A673 (cell line): ENCODE measurements at regions not wholly inside any gene's neighbourhood (a gene's known extent, or its start where the extent isn't known, plus 50 kb on each side); places are given as distances from the start of the nearest gene placed in this dataset.
"Not testable (repeated sequence)": the region's sequence is repeated elsewhere in the genome, so short reads cannot be mapped to it uniquely, and the experiment has no call there.

Experiments
- BruUV-seq: library from RNA; stranded (reverse); fragments of 400-500 nt; replicated peaks from 2 replicates; lab custom pipeline; 2021; lab: Mats Ljungman, UMichigan
- CTCF ChIA-PET: fragments of 300-600 bp; sonication (Branson Sonifier 250); formaldehyde crosslinking; loops from one replicate; lab custom pipeline; 2022; ENCODE audit warnings: antibody characterized with exemption; lab: Charles Lee
- POLR2A ChIA-PET: fragments of 300-600 bp; sonication (Branson Sonifier 250); formaldehyde crosslinking; loops from one replicate; lab custom pipeline; 2022; ENCODE audit warnings: antibody characterized with exemption; ENCODE audit not compliant: low non-redundant PET; lab: Charles Lee
- DNase-seq: peaks from one replicate; pipeline ENCODE4 v3.0.0-alpha.2; 2015; ENCODE audit warnings: low spot score
- H3K27ac ChIP-seq: fragments of 200-600 bp; sonication (generic); 2 replicates; pipeline ENCODE4 v1.5.1; 2016; ENCODE audit warnings: mixed run types, low read depth, mild to moderate bottlenecking, mixed read lengths, antibody characterized with exemption, low read length; ENCODE audit not compliant: poor library complexity, severe bottlenecking
- H3K27me3 ChIP-seq: fragments of 200-600 bp; sonication (generic); replicated peaks from 2 replicates; pipeline ENCODE4 v1.6.1; 2017; ENCODE audit warnings: mixed run types, low read depth, mild to moderate bottlenecking, mixed read lengths, antibody characterized with exemption, low read length; ENCODE audit not compliant: insufficient read depth, poor library complexity
- H3K36me3 ChIP-seq: fragments of 200-600 bp; sonication (generic); 2 replicates; pipeline ENCODE4 v1.6.1; 2016; ENCODE audit warnings: mixed run types, mild to moderate bottlenecking, mixed read lengths, antibody characterized with exemption, low read length; ENCODE audit not compliant: insufficient read depth, poor library complexity, severe bottlenecking
- H3K4me1 ChIP-seq: fragments of 200-600 bp; sonication (generic); 2 replicates; pipeline ENCODE4 v1.6.1; 2017; ENCODE audit warnings: mixed run types, mild to moderate bottlenecking, mixed read lengths, antibody characterized with exemption, low read length; ENCODE audit not compliant: insufficient read depth, poor library complexity, severe bottlenecking
- H3K4me3 ChIP-seq: fragments of 200-600 bp; sonication (generic); 2 replicates; pipeline ENCODE4 v1.5.1; 2016; ENCODE audit warnings: low read depth, mixed run types, mild to moderate bottlenecking, mixed read lengths, low read length; ENCODE audit not compliant: poor library complexity, severe bottlenecking
- H3K9me3 ChIP-seq: fragments of 200-600 bp; sonication (generic); 2 replicates; pipeline ENCODE4 v1.6.1; 2016; ENCODE audit warnings: mixed run types, low read depth, mild to moderate bottlenecking, mixed read lengths, antibody characterized with exemption, low read length; ENCODE audit not compliant: poor library complexity, severe bottlenecking
- EZH2 ChIP-seq: fragments of 200-600 bp; sonication (generic); IDR thresholded peaks from 2 replicates; pipeline ENCODE4 v1.6.1; 2017; ENCODE audit warnings: borderline replicate concordance, low read depth, mild to moderate bottlenecking, mixed read lengths, antibody characterized with exemption, low read length; ENCODE audit not compliant: poor library complexity, severe bottlenecking
- intact Hi-C: fragments of 100-400 bp; cut with micrococcal nuclease; formaldehyde crosslinking; loops from one replicate; pipeline ENCODE4 v1.10.0; 2022; ENCODE audit not compliant: unreplicated experiment
- TF ChIP-seq, protein P1 (sequence below): fragments of 300-800, 200-600 bp; sonication (generic); conservative IDR thresholded peaks from 2 replicates; pipeline ENCODE4 v1.5.1; 2017; ENCODE audit warnings: low read depth, mild to moderate bottlenecking, antibody characterized with exemption, low read length, moderate library complexity, mixed read lengths

DNA sequence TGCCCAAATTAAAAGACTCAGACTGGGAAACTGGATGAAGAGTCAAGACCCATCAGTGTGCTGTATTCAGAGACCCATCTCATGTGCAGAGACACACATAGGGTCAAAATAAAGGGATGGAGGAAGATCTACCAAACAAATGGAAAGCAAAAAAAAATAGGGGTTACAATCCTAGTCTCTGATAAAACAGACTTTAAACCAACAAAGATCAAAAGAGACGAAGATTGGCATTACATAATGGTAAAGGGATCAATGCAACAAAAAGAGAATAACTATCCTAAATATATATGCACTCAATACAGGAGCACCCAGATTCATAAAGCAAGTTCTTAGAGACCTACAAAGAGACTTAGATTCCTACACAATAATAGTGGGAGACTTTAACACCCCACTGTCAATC, 813.0 kb downstream of the SLC6A15 start:
- H3K4me1 ChIP-seq, H3K36me3 ChIP-seq, H3K4me3 ChIP-seq, CTCF ChIA-PET, H3K27me3 ChIP-seq, POLR2A ChIA-PET, H3K27ac ChIP-seq, BruUV-seq, intact Hi-C loops: not testable (repeated sequence)
- peaks cover 13% of the 10 kb centered on the region for H3K9me3 ChIP-seq
- DNase-seq = peak; percentile 36

DNA sequence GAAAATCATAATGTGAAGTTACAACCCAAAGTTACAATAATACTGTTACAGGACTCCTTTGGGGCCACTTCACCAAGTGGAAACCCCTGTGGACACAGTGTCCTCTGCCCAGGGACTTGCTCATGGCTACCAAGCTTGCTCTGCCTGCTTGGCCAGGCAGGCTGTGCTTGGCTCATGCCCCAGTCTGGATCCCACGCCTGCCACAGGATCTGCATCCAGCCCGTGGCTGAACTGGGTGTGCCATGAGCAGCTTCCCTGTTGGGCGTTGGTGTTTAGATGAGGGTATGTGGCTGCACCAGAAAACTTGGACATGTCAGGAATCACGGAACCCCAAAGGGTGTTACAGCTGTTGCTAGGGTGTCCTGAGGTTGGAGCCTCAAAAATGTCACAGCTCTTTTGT, 820.9 kb downstream of the SLC6A15 start:
- no peak overlapping the region for H3K4me3 ChIP-seq
- no peaks in the 10 kb centered on the region for H3K9me3 ChIP-seq
- no peaks in the 10 kb centered on the region for H3K36me3 ChIP-seq
- ChIA-PET POLR2A (no interaction called here), CTCF (no interaction called here)
- no peak for DNase-seq
- intact Hi-C loops = no loop called here
- TF ChIP-seq, protein P1, sequence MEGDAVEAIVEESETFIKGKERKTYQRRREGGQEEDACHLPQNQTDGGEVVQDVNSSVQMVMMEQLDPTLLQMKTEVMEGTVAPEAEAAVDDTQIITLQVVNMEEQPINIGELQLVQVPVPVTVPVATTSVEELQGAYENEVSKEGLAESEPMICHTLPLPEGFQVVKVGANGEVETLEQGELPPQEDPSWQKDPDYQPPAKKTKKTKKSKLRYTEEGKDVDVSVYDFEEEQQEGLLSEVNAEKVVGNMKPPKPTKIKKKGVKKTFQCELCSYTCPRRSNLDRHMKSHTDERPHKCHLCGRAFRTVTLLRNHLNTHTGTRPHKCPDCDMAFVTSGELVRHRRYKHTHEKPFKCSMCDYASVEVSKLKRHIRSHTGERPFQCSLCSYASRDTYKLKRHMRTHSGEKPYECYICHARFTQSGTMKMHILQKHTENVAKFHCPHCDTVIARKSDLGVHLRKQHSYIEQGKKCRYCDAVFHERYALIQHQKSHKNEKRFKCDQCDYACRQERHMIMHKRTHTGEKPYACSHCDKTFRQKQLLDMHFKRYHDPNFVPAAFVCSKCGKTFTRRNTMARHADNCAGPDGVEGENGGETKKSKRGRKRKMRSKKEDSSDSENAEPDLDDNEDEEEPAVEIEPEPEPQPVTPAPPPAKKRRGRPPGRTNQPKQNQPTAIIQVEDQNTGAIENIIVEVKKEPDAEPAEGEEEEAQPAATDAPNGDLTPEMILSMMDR = no peak
- no peak for TF ChIP-seq EZH2
- H3K27me3 ChIP-seq = no peaks in the 10 kb centered on the region
- BruUV-seq = no TSS peak
- no peaks in the 10 kb centered on the region for H3K4me1 ChIP-seq
- no peak overlapping the region for H3K27ac ChIP-seq

DNA sequence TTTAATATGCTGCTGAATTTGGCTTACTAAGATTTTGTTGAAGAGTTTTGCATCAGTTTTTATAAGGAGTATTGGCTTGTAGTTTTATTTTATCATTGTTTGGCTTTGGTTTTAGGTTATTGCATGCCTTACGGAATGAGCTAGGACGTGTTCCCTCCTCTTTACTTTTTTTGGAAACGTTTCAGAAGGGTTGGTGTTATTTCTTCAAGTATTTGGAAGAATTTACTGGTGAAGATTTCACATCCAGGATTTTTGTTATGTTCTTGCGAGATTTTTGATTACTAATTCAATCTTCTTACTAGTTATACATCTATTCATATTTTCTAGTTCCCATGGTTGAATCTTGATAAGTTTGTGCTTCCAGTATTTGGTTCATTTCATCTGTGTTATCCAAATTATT, 823.2 kb downstream of the SLC6A15 start:
- intact Hi-C loops = no loop called here

DNA sequence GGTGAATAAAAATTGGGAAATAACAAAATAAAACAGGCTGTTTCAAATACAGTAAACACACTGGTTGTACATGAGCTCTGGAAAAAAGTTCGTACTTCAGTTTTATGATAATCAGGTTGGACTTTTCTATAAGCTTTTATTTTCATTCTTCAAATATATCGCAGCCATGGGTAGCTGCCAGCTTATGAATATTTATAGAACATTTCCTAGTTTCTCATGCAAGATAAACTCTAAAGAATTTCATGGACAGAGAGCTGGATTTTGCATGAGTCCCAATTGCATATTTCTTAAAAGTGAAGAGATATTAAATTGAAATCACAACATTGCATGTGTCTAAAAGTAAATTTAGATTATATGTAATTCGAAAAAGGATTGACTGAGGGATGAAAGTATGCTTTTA, 827.6 kb downstream of the SLC6A15 start:
- ChIA-PET CTCF (no interaction called here), POLR2A (no interaction called here)
- Histone ChIP-seq H3K27ac (no peak overlapping the region), H3K9me3 (no peaks in the 10 kb centered on the region), H3K27me3 (no peaks in the 10 kb centered on the region), H3K36me3 (no peaks in the 10 kb centered on the region), H3K4me3 (no peak overlapping the region), H3K4me1 (no peaks in the 10 kb centered on the region)
- no TSS peak for BruUV-seq
- intact Hi-C loops = no loop called here
- TF ChIP-seq, protein P1 = no peak
- TF ChIP-seq EZH2 = no peak
- DNase-seq = peak; percentile 6

More for the DNA sequence above, 823.2 kb downstream of the SLC6A15 start:
- Histone ChIP-seq H3K27ac (no peak overlapping the region), H3K36me3 (no peaks in the 10 kb centered on the region), H3K9me3 (no peaks in the 10 kb centered on the region), H3K4me1 (no peaks in the 10 kb centered on the region), H3K27me3 (no peaks in the 10 kb centered on the region), H3K4me3 (no peak overlapping the region)
- POLR2A ChIA-PET = no interaction called here
- no peak for DNase-seq
- no TSS peak for BruUV-seq
- CTCF ChIA-PET = no interaction called here
- TF ChIP-seq, protein P1 = no peak
- TF ChIP-seq EZH2 = no peak
